Right lobe of liver (tissue), 4 donors: ENCODE measurements at regions not wholly inside any gene's neighbourhood (a gene's known extent, or its start where the extent isn't known, plus 50 kb on each side); places are given as distances from the start of the nearest gene placed in this dataset.

Experiments used
- POLR2A ChIP-seq: fragments of 450-650 bp; IDR thresholded peaks from one replicate; pipeline ENCODE4 v1.6.1; 2017; ENCODE audit warnings: antibody characterized with exemption, mild to moderate bottlenecking
- TF ChIP-seq, protein P1 (sequence below), 4 donors: fragments of 200-600 bp in 3 of 4; fragments of 450-650 bp in 1 of 4; IDR thresholded peaks; one replicate each; pipeline versions ENCODE4 v1.5.1 to v1.8.0; 2016 to 2022; ENCODE audit warnings: antibody characterized with exemption in 4 of 4, mild to moderate bottlenecking in 2 of 4
- donor health status: DM: no; HTN: no; CAD: no.
- donor health status: DM: no; HTN: no; CAD: no.
- donor health status: DM: no; HTN: yes; CAD: no.

GRCh38 chr18:55998071-55998522 is 410.1 kb upstream of the TCF4 start:
- no peak for TF ChIP-seq POLR2A
- TF ChIP-seq, protein P1, sequence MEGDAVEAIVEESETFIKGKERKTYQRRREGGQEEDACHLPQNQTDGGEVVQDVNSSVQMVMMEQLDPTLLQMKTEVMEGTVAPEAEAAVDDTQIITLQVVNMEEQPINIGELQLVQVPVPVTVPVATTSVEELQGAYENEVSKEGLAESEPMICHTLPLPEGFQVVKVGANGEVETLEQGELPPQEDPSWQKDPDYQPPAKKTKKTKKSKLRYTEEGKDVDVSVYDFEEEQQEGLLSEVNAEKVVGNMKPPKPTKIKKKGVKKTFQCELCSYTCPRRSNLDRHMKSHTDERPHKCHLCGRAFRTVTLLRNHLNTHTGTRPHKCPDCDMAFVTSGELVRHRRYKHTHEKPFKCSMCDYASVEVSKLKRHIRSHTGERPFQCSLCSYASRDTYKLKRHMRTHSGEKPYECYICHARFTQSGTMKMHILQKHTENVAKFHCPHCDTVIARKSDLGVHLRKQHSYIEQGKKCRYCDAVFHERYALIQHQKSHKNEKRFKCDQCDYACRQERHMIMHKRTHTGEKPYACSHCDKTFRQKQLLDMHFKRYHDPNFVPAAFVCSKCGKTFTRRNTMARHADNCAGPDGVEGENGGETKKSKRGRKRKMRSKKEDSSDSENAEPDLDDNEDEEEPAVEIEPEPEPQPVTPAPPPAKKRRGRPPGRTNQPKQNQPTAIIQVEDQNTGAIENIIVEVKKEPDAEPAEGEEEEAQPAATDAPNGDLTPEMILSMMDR (IDR thresholded peaks at IDR 0.05) = no peak
